Smooth muscle cell (in vitro differentiated cells): ENCODE measurements at regions not wholly inside any gene's neighbourhood (a gene's known extent, or its start where the extent isn't known, plus 50 kb on each side); places are given as distances from the start of the nearest gene placed in this dataset.

Source experiments
- DNase-seq: peaks from one replicate; lab custom pipeline; 2025; ENCODE audit not compliant: unreplicated experiment; lab: John Stamatoyannopoulos, UW
- H2AFZ ChIP-seq: fragments of 200-600 bp; sonication (generic); 2 replicates; pipeline ENCODE4 v1.6.0; 2016; ENCODE audit warnings: antibody characterized with exemption, low read depth, mild to moderate bottlenecking
- H3F3A ChIP-seq: fragments of 200-600 bp; sonication (generic); 2 replicates; pipeline ENCODE4 v1.6.0; 2017; ENCODE audit warnings: antibody characterized with exemption, low read depth
- H3K27ac ChIP-seq: fragments of 200-600 bp; sonication (generic); 2 replicates; pipeline ENCODE4 v1.5.1; 2016; ENCODE audit warnings: low read depth, mild to moderate bottlenecking
- H3K27me3 ChIP-seq: fragments of 200-600 bp; sonication (generic); 2 replicates; pipeline ENCODE4 v1.6.1; 2016; ENCODE audit warnings: low read depth, mild to moderate bottlenecking
- H3K36me3 ChIP-seq: fragments of 200-600 bp; sonication (generic); 2 replicates; pipeline ENCODE4 v1.5.1; 2016; ENCODE audit warnings: low read depth
- H3K4me1 ChIP-seq: fragments of 200-600 bp; sonication (generic); 2 replicates; pipeline ENCODE4 v1.5.1; 2016; ENCODE audit warnings: low read depth
- H3K4me2 ChIP-seq: fragments of 200-600 bp; sonication (generic); 2 replicates; pipeline ENCODE4 v1.6.0; 2016; ENCODE audit warnings: mild to moderate bottlenecking
- H3K4me3 ChIP-seq: fragments of 200-600 bp; sonication (generic); 2 replicates; pipeline ENCODE4 v1.5.1; 2016; ENCODE audit warnings: mild to moderate bottlenecking
- H3K79me2 ChIP-seq: fragments of 200-600 bp; sonication (generic); 2 replicates; pipeline ENCODE4 v1.6.0; 2016; ENCODE audit warnings: low read depth, mild to moderate bottlenecking
- H3K9ac ChIP-seq: fragments of 200-600 bp; sonication (generic); 2 replicates; pipeline ENCODE4 v1.6.0; 2016; ENCODE audit warnings: low read depth
- H3K9me3 ChIP-seq: fragments of 200-600 bp; sonication (generic); replicated peaks from 2 replicates; pipeline ENCODE4 v1.5.1; 2016; ENCODE audit warnings: low read depth
- H4K20me1 ChIP-seq: fragments of 200-600 bp; sonication (generic); 2 replicates; pipeline ENCODE4 v1.6.0; 2016; ENCODE audit warnings: low read depth
- WGBS: methylation state at CpG from one replicate; pipeline ENCODE4 v1.1.7; 2016; ENCODE audit warnings: low lambda C conversion rate; 5-methylcytosine and 5-hydroxymethylcytosine counted together
- TF ChIP-seq, protein P1 (sequence below): fragments of 200-600 bp; sonication (generic); IDR thresholded peaks from 2 replicates; pipeline ENCODE4 v1.5.1; 2017; ENCODE audit warnings: borderline replicate concordance, mild to moderate bottlenecking, antibody characterized with exemption; ENCODE audit not compliant: insufficient read depth, poor library complexity, severe bottlenecking

DNA sequence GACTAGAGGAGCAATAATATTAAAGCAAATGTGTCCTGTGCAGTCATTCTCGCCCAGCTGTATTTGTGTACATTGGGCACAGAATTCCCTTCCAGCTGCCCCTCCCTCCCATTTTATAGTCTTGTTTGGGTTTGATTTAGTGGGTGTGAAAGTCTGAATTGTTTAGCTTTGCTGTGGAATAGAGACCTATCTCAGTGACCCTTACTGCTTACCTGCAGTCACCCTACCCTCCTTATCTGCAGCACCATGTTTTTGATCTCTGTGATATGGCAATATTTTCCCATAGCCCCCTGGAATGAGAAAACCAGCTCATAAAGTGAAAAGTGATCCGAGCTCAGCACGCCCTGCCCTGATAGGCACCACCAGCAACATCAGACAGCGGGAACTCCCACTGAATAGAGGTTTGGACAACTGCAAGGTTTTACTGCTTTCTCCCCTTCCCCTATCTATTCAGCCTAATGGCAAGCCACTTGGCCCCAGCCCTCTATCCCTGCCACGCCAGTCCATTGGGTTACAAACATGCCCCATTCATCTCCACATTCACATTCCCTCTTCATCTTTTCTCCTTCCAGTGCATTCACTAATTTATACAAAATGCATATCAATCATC lies 199.0 kb downstream of the ETS1 start:
- no peaks in the 10 kb centered on the region for H3K4me1 ChIP-seq
- no peak overlapping the region for H3K4me3 ChIP-seq
- TF ChIP-seq, protein P1, sequence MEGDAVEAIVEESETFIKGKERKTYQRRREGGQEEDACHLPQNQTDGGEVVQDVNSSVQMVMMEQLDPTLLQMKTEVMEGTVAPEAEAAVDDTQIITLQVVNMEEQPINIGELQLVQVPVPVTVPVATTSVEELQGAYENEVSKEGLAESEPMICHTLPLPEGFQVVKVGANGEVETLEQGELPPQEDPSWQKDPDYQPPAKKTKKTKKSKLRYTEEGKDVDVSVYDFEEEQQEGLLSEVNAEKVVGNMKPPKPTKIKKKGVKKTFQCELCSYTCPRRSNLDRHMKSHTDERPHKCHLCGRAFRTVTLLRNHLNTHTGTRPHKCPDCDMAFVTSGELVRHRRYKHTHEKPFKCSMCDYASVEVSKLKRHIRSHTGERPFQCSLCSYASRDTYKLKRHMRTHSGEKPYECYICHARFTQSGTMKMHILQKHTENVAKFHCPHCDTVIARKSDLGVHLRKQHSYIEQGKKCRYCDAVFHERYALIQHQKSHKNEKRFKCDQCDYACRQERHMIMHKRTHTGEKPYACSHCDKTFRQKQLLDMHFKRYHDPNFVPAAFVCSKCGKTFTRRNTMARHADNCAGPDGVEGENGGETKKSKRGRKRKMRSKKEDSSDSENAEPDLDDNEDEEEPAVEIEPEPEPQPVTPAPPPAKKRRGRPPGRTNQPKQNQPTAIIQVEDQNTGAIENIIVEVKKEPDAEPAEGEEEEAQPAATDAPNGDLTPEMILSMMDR = no peak
- peaks cover 4% of the 10 kb centered on the region for H3F3A ChIP-seq
- H3K9me3 ChIP-seq = no peaks in the 10 kb centered on the region
- H2AFZ ChIP-seq = no peak overlapping the region
- no peak overlapping the region for H3K9ac ChIP-seq
- no peak for DNase-seq
- no peak overlapping the region for H3K27ac ChIP-seq
- no peaks in the 10 kb centered on the region for H3K27me3 ChIP-seq
- H3K36me3 ChIP-seq = no peaks in the 10 kb centered on the region
- H4K20me1 ChIP-seq = no peaks in the 10 kb centered on the region
- H3K4me2 ChIP-seq = no peak overlapping the region
- H3K79me2 ChIP-seq = no peaks in the 10 kb centered on the region
- WGBS = 86% methylated on average over 5 of the region's 5 CpGs

DNA sequence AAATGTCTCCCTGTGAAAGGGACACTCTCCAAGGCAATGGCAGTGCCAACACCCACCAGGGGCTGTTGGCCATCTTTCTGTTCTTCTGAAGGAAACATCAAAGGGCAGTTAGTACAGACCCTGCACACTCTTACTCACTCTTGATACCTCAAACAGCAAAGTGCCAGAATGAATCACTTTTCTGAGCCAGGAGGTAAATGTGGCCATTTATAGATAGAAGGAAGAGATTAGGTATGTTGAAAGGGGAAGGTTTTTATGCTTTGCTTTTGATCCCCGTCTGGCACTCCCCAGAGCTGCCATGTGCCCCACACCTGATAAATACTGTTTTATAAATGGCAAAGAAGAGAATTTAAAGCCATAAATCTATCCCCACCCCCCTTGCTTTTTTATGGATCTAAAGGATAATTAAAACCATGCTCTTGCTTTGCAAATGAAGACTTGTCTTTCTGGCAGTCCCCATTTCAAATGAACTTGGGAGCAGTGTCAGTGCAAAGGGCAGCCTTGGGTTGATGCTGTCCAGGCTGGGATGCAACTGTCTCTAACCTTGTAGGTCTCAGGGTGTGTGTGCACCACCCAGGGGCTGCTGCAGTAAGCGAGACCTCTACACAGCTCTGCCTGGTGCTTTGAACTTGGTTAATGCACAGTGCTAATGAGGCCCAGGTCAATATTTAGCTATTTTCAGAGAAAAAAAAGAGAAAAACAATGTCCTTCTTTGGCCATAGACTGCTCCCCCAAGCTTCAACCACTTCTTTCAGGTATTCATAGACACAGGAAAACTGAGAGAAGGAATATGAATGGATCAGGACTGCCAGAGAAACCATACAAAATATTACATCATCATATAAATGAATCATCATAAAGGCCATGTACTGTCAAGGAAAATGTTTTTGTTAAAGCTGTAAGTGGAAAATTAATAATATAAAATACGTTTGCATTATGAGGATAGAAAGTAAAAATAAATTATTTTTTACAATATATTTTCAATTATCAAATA lies 207.5 kb downstream of the ETS1 start:
- Histone ChIP-seq H3K36me3 (no peaks in the 10 kb centered on the region), H3K4me1 (no peaks in the 10 kb centered on the region), H3F3A (peaks cover 2% of the 10 kb centered on the region), H4K20me1 (no peaks in the 10 kb centered on the region), H3K27ac (no peak overlapping the region), H3K4me3 (no peak overlapping the region), H3K79me2 (no peaks in the 10 kb centered on the region), H3K9ac (no peak overlapping the region), H3K4me2 (no peak overlapping the region), H2AFZ (no peak overlapping the region), H3K27me3 (no peaks in the 10 kb centered on the region), H3K9me3 (peaks cover 3% of the 10 kb centered on the region)
- TF ChIP-seq, protein P1 = no peak
- DNase-seq = no peak
- 69% methylated on average over 3 of the region's 3 CpGs for WGBS

DNA sequence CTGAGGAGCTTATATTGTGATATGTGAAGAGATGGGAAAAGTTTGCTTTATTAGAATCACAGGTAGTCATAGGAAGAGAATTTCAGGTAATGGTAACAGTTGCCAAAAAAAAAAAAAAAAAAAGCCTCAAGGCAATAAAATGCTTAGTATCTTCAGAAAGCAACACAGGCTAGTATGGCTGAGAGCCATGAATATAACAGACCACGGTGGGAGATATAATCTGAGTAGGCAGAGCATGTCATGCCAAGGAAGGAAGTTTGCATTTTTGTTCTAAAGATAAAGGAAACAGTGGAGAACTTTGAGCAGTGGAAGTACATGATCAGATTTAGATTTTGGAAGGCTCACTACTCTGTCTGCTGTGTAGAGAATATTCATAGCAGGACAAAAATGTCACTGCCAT lies 211.4 kb downstream of the ETS1 start:
- DNase-seq = no peak
- H3K27me3 ChIP-seq = no peaks in the 10 kb centered on the region
- no peaks in the 10 kb centered on the region for H3K79me2 ChIP-seq
- TF ChIP-seq, protein P1 = no peak
- H3K9ac ChIP-seq = no peak overlapping the region
- peaks cover 2% of the 10 kb centered on the region for H3F3A ChIP-seq
- no peak overlapping the region for H3K4me2 ChIP-seq
- no peaks in the 10 kb centered on the region for H3K4me1 ChIP-seq
- no peaks in the 10 kb centered on the region for H4K20me1 ChIP-seq
- H3K4me3 ChIP-seq = no peak overlapping the region
- H3K36me3 ChIP-seq = no peaks in the 10 kb centered on the region
- no peak overlapping the region for H2AFZ ChIP-seq
- no peak overlapping the region for H3K27ac ChIP-seq
- WGBS = 11% methylated on average over 1 of the region's 1 CpG
- H3K9me3 ChIP-seq = no peaks in the 10 kb centered on the region
